ENCODE measurements at regions not wholly inside any gene's neighbourhood (a gene's known extent, or its start where the extent isn't known, plus 50 kb on each side); places are given as distances from the start of the nearest gene placed in this dataset.

DNA sequence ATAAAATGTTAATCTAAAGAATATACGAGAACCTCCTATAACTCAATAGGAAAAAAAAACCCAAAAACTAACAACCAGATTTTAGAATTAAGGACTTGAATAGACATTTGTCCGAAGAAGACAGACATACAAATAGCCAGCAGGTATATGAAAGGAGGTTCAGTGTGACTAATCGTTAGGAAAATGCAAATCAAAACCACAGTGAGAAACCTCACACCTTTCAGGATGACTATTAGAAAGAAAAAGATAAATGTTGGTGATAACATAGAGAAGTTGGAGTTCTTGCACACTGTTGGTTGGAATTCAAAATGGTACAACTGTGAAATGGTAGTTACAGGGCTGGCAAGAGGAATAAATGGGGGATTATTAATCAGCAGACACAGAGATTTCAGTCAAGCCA is 339.0 kb downstream of the TMEM114 start:
- TF ChIP-seq, protein P1, sequence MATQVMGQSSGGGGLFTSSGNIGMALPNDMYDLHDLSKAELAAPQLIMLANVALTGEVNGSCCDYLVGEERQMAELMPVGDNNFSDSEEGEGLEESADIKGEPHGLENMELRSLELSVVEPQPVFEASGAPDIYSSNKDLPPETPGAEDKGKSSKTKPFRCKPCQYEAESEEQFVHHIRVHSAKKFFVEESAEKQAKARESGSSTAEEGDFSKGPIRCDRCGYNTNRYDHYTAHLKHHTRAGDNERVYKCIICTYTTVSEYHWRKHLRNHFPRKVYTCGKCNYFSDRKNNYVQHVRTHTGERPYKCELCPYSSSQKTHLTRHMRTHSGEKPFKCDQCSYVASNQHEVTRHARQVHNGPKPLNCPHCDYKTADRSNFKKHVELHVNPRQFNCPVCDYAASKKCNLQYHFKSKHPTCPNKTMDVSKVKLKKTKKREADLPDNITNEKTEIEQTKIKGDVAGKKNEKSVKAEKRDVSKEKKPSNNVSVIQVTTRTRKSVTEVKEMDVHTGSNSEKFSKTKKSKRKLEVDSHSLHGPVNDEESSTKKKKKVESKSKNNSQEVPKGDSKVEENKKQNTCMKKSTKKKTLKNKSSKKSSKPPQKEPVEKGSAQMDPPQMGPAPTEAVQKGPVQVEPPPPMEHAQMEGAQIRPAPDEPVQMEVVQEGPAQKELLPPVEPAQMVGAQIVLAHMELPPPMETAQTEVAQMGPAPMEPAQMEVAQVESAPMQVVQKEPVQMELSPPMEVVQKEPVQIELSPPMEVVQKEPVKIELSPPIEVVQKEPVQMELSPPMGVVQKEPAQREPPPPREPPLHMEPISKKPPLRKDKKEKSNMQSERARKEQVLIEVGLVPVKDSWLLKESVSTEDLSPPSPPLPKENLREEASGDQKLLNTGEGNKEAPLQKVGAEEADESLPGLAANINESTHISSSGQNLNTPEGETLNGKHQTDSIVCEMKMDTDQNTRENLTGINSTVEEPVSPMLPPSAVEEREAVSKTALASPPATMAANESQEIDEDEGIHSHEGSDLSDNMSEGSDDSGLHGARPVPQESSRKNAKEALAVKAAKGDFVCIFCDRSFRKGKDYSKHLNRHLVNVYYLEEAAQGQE (IDR thresholded peaks at IDR 0.05; ENCODE audit: insufficient read depth in 1 of 2, low read depth in 2 of 2, low read length in 2 of 2), result no peak
- no peak for TF ChIP-seq FOXP2 (optimal IDR thresholded peaks at IDR 0.05; ENCODE audit: borderline replicate concordance, extremely low read depth, extremely low read length, insufficient read depth)
- TF ChIP-seq TAF1 (IDR thresholded peaks at IDR 0.05; ENCODE audit: borderline replicate concordance, insufficient read depth, low read length), result no peak
- TF ChIP-seq POLR2AphosphoS5 (IDR thresholded peaks at IDR 0.05; ENCODE audit: low read depth, low read length), result no peak
- TF ChIP-seq SIN3A (IDR thresholded peaks at IDR 0.05; ENCODE audit: borderline replicate concordance, insufficient read depth, low read length), result no peak

DNA sequence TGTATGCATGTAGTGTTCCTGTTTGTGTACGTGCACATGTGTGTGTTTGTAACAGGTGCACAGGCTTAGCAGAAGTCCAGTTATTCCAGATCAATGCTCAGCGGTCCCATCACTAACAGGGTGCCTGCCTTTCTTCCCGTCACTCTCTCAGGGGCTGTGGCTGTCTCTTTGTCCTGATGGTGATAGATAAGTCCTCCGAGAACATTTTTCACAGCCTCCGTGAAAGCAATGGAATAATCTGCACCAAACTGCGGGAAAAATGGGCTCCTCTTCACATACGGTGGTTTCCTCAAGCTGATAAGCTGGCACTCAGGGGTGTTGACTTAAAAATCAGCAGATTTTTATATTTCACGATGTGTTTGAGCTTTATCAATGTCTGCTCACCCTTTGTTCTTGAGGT is 342.3 kb downstream of the TMEM114 start:
- TF ChIP-seq, protein P1 (IDR thresholded peaks at IDR 0.05; ENCODE audit: insufficient read depth in 1 of 2, low read depth in 2 of 2, low read length in 2 of 2), result no peak
- no peak for TF ChIP-seq FOXP2 (optimal IDR thresholded peaks at IDR 0.05; ENCODE audit: borderline replicate concordance, extremely low read depth, extremely low read length, insufficient read depth)
- TF ChIP-seq SIN3A (IDR thresholded peaks at IDR 0.05; ENCODE audit: borderline replicate concordance, insufficient read depth, low read length), result no peak
- no peak for TF ChIP-seq TAF1 (IDR thresholded peaks at IDR 0.05; ENCODE audit: borderline replicate concordance, insufficient read depth, low read length)
- no peak for TF ChIP-seq POLR2AphosphoS5 (IDR thresholded peaks at IDR 0.05; ENCODE audit: low read depth, low read length)

DNA sequence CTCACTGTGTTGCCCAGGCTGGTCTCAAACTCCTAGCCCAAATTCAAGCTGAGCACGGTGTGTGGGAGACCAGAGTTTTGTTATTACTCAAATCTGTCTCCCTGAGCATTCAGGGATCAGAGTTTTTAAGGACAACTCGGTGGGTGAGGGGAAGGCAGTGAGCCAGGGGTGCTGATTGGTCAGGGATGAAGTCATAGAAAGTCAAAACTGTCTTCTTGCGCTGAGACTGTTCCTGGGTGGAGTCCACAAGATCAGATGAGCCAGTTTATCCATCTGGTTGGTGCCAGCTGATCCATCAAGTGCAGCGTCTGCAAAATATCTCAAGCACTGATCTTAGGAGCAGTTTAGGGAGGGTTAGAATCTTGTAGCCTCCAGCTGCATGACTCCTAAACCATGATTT is 346.3 kb downstream of the TMEM114 start:
- TF ChIP-seq POLR2AphosphoS5 (IDR thresholded peaks at IDR 0.05; ENCODE audit: low read depth, low read length) (no peak), FOXP2 (optimal IDR thresholded peaks at IDR 0.05; ENCODE audit: borderline replicate concordance, extremely low read depth, extremely low read length, insufficient read depth) (no peak), SIN3A (IDR thresholded peaks at IDR 0.05; ENCODE audit: borderline replicate concordance, insufficient read depth, low read length) (no peak), TAF1 (IDR thresholded peaks at IDR 0.05; ENCODE audit: borderline replicate concordance, insufficient read depth, low read length) (no peak)
- TF ChIP-seq, protein P1 (IDR thresholded peaks at IDR 0.05; ENCODE audit: insufficient read depth in 1 of 2, low read depth in 2 of 2, low read length in 2 of 2), result no peak

DNA sequence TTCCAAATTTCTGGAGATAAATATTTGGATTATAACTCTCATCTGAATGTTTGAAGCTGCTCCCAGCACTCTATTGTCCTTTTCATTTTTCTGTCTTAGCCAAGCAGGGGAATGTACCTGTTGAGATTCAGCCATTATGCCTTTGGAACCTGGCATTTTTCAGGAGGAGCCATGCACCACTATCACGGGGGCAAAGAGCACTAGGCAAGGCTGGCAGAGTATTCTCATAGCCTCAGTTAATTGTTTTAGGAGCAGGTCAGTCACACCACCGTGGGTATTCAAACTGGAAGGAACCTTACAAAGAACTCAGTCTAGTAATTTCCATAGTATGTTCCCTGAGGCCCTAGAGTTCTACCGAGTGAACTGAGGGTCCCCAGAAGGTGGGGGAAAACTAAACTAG is 348.9 kb downstream of the TMEM114 start:
- TF ChIP-seq FOXP2 (optimal IDR thresholded peaks at IDR 0.05; ENCODE audit: borderline replicate concordance, extremely low read depth, extremely low read length, insufficient read depth) (no peak), TAF1 (IDR thresholded peaks at IDR 0.05; ENCODE audit: borderline replicate concordance, insufficient read depth, low read length) (no peak), SIN3A (IDR thresholded peaks at IDR 0.05; ENCODE audit: borderline replicate concordance, insufficient read depth, low read length) (no peak), POLR2AphosphoS5 (IDR thresholded peaks at IDR 0.05; ENCODE audit: low read depth, low read length) (no peak)
- TF ChIP-seq, protein P1 (IDR thresholded peaks at IDR 0.05; ENCODE audit: insufficient read depth in 1 of 2, low read depth in 2 of 2, low read length in 2 of 2), result no peak

DNA sequence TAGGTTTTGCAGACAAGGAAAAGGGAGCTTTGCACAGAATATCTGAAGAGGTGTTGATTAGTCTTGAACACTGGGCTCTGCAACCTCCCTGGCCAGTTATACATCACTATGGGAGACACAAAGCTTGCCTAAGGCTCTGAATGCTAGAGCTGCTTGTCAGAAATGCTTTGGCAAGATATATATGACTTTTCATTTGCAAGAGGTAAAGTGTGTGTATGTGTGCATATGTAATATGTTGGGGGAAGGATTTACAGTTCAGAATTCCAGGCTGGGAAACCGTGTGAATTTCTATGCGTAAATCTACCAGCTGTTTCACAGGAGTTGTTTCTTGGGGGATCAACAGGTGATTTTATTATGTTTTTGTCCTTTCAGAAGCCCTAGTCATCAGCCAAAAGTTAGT is 350.9 kb downstream of the TMEM114 start:
- TF ChIP-seq, protein P1 (IDR thresholded peaks at IDR 0.05; ENCODE audit: insufficient read depth in 1 of 2, low read depth in 2 of 2, low read length in 2 of 2), result no peak
- TF ChIP-seq SIN3A (IDR thresholded peaks at IDR 0.05; ENCODE audit: borderline replicate concordance, insufficient read depth, low read length), result no peak
- TF ChIP-seq FOXP2 (optimal IDR thresholded peaks at IDR 0.05; ENCODE audit: borderline replicate concordance, extremely low read depth, extremely low read length, insufficient read depth), result no peak

Data from PFSK-1 (cell line).